ENCODE measurements at regions not wholly inside any gene's neighbourhood (a gene's known extent, or its start where the extent isn't known, plus 50 kb on each side); places are given as distances from the start of the nearest gene placed in this dataset.
"Not testable (repeated sequence)": the region's sequence is repeated elsewhere in the genome, so short reads cannot be mapped to it uniquely, and the experiment has no call there.

DNA sequence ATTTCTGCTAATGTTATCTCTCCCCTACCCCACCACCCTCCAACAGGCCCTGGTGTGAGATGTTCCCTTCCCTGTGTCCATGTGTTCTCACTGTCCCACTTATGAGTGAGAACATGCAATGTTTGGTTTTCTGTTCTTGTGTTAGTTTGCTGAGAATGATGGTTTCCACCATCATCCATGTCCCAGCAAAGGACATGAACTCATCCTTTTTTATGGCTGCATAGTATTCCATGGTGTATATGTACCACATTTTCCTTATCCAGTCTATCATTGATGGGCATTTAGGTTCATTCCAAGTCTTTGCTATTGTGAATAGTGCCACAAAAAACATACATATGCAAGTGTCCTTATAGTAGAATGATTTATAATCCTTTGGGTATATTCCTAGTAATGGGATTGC, 104.5 kb downstream of the ZNF33B start:
- not testable (repeated sequence) for DNase-seq (ENCODE audit: low spot score)

DNA sequence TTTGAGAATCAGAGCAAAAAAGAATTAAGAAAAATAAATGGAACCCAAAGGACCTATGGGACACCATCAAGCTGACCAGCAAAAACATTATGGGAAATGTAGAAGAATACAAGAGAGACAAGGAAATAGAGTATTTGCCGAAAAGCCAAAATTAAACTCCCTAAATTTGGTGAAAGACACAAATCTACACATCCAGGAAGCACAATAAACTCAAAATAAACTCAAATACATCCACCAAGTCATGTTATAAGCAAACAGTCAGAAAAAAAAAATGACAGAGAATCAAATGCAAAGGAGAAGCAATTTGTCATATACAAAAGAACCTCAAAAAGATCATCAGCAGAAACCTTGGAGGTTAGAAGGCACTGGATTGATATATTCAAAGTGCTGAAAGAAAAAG, 105.4 kb downstream of the ZNF33B start:
- DNase-seq (ENCODE audit: low spot score) = no peak

DNA sequence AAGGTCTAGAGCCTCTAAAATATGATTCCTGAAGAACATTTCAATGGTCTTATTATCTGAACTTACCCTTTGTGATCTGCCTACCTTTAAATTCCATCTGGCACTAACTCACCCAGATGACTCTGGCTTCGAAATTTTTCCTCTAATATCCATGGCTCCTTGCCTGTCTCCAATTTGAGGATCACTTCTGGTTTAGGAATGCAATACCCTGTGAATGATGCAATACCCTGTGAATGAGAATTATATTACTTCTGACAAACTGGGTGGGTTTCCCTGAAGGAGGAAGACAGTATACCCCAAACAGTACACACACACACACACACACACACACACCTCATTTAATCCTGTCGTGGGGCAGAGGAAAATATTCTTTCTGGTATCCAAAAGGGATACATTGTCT, 115.3 kb downstream of the ZNF33B start:
- DNase-seq (ENCODE audit: low spot score) = no peak

DNA sequence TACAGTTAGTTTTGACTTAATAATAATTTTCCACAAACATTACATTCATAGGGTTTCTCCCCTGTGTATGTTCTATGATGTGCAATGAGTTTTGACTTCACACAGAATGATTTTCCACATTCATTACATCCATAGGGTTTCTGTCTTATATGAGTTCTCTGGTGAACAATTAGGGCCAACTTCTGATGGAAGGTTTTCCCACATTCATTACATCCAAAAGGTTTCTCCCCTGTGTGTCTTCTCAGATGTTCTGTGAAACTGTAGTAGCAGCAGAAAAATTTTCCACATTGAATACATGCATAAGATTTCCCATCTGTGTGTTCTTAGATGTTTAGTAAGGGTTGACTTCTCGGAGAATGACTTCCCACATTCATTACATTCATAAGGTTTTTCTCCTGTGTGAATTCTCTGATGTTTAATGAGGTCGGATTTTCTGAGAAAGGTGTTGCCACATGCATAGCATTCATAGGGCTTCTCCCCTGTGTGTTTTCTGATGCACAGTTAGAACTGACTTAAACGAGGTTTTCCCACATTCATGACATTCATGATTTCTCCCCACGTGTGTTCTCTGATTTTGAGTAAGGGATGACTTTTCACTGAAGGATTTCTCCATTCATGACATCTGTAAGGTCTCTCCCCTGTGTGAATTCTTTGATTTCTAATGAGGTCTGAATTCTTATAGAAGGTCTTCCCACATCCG, 118.5 kb downstream of the ZNF33B start:
- no peak for DNase-seq (ENCODE audit: low spot score)

DNA sequence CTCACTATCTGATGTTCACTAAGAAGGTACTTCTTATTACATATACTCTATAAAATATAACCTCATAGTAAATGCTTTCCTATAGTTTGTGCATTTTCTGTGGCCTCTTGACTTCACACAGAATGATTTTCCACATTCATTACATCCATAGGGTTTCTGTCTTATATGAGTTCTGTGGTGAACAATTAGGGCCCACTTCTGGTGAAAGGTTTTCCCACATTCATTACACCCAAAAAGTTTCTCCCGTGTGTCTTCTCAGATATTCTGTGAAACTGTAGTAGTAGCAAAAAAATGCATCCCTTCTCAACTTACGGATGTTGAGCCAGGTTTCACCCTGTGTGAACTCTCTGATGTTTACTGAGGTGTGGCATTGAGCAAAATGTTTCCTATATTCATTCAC, 119.3 kb downstream of the ZNF33B start:
- DNase-seq (ENCODE audit: low spot score) = no peak

DNA sequence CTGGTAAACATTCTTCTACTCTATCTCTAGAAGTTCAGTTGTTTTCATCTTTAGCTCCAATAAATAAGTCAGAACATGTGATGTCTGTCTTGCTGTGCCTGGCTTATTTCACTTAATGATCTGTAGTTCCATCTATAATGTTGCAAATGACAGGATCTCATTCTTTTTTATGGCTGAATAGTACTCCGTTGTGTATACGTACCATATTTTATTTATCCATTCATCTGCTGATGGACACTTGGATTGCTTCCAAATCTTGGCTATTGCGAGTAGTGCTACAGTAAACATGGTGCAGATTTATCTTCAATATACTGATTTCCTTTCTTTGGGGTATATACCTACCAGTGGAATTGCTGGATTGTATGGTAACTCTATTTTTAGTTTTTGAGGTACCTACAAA, 124.4 kb downstream of the ZNF33B start:
- no peak for DNase-seq (ENCODE audit: low spot score)

DNA sequence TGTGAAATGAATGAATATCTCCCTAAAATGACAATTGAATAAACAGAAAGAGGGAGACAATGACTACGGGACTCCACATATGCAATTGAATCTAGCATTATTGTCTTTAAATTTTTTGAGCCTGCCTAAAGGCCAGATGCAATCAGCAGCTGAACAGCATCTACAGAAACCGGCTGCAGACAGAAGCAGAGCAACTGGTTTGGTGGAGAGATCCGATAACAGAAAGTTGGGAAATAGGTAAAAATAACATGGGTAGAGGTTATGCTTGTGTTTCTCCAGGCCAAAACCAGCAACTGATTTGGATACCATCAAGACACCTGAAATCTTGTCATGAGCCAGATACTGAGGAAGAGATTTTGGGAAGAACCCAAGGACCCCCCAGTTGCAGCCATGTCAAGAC, 146.6 kb downstream of the ZNF33B start:
- DNase-seq (ENCODE audit: low spot score) = no peak

DNA sequence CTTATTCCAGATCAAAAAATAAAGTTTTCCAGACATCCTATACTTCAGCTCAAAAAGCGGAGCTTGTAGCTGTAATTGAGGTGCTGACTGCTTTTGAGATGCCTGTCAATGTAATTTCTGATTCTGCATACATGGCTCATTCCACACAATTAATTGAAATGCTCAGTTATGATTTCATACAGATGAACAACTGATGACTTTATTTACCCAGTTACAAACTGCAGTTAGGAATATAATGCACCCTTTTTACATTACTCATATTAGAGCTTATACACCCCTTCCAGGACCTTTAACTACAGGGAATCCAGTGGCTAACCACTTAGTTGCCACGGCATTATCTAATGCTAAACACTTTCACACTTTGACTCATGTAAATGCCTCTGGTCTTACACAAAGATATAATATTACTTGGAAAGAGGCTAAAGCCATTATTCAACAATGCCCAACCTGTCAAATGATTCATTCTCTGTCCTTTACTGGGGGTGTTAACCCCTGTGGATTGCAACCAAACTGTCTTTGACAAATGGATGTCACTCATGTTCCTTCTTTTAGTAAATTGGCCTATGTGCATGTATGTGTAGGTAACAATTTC, 147.3 kb downstream of the ZNF33B start:
- no peak for DNase-seq (ENCODE audit: low spot score)

DNA sequence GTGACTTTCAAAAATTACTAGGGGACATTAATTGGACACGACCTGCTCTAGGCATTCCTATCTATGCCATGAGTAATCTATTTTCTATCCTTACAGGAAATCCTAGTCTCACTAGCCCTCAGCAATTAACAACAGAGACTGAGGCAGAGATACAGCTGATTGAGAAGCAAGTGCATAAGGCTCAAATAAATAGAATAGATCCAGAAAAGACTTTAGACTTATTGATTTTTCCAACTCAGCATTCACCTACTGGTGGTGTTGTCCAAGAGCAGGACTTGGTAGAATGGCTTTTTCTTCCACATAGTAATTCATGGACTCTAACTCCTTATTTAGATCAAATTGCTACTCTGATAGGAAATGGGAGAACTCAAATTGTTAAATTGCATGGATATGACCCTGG, 148.0 kb downstream of the ZNF33B start:
- no peak for DNase-seq (ENCODE audit: low spot score)

DNA sequence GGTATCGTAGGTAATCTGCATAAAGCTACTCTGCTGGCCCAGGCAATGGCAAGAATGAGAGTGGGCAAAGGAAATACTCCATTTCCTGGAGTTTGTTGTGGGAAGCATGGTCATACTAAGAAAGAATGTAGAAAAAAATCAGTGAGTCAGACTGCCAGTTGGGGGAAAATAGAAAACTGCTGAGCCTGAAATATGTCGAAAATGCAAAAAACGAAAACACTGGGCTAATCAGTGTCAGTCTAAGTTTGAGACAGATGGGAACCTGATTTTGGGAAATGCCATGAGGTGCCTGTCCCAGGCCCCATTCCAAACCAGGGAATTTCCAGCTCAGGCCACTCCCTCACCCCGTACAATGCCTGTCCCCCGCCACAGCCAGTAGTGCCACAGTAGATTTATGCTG, 150.0 kb downstream of the ZNF33B start:
- DNase-seq (ENCODE audit: low spot score) = no peak

DNA sequence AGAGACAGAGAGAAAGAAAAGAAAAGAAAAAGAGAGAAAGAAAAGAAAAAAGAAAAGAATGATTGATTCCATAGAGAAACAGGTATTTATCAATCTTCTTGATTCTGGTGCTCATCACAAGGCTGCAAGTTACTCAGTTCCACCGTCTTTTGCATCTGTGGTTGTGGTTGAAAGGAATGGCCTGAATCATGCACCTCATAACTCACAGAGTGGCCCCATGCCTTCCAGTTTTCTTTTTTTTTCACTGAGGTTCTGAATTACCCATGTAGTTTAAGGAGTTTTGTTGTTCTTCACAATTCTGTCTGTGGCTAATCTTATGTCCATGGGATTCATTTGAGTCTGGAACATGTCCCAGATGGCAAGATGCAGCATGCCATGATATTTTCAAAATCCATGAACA, 156.0 kb downstream of the ZNF33B start:
- no peak for DNase-seq (ENCODE audit: low spot score)

DNA sequence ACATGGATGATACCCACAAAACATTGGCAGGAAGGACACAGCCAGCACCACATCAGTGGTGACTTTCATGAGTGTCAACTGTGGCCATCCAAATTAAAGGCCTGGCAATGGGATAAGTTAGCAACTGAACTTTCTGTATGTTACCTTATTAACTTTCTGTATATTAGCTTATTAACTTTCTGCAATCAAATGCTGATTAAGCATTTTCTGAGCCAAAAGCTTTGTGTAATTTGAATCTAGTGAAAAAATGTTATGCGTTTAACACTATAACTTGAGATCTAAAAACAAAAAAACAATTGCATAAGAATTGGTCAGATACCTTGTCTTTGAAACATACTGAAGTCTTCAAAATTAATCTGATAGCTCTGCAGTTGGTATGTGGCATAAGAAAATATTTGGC, 159.3 kb downstream of the ZNF33B start:
- no peak for DNase-seq (ENCODE audit: low spot score)

DNA sequence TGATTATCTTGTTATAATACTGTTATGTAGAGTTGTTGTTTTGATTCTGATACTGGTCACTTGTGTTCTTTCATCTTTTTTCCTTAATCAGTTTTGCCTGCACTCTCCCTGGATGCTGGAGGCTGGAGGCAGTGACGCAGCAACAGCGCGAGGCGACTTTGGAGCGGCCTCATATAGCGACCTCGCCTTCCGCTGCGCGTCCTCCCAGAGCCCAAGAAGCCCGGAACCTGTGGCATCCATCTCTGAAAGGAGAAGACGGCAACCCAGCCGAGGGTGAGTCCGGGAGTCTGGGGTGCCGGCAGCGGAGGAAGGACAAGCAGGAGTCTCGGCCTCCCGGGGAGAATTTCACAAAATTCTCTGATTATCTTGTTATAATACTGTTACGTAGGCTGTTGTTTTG, 161.2 kb downstream of the ZNF33B start:
- no peak for DNase-seq (ENCODE audit: low spot score)

DNA sequence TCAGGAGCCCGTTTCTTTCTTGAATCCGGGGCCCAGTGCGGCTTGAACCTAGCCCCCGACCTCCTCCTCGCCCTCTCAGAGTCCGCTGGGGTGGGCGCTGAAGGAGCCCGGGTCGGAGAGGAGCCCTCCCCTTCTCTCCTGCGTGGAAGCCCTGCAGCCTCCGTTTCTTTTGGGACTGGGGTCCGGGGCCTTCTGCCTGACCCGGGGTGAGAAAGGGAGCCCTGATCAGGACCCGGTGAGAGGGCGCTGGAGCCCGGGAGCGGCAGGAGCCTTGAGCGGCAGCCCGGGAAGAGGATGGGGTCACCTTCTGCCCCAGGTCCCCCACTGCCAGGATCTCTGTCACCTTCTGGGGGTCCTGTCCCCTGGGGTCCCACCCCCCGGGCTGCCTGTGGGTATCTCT, 162.3 kb downstream of the ZNF33B start:
- no peak for DNase-seq (ENCODE audit: low spot score)

DNA sequence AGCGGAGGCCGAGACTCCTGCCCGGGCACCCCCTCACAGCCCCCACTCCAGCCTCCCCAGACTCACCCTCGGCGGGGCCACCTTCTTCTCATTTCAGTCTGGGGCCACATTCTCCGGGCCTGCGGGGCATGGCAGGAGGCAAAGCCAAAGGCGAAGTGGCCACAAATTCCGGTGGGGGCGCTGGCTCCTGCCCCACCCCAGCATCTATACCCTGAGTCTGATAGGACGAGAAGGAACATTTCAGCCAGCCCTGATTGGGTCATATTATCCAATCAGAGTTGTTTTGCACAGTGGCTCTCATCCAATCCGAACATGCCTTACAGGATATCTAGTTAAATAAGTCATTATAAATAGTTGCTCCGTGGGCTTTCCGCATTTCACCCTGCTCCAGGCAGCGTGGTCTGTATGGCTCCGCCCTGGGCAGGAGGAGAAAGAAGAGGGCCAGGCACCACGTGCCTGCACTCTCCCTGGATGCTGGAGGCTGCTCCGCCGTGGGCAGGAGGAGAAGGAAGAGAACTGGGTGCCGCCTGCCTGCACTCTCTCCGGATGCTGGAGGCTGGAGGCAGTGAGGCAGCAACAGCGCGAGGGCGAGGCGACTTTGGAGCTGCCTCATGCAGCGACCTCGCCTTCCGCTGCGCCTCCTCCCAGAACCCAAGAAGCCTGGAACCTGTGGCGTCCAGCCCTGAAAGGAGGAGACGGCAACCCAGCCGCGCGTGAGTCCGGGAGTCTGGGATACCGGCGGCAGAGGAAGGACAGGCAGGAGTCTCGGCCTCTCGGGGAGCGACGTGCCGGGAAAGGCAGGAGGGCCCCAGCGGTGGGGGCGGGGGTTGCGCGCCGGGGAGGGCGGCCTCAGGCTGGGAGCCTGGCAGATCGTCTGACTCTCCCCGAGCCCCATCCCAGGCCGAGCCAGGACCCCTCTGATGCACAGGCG, 162.9 kb downstream of the ZNF33B start:
- DNase-seq (ENCODE audit: low spot score) = peak; percentile 3

DNA sequence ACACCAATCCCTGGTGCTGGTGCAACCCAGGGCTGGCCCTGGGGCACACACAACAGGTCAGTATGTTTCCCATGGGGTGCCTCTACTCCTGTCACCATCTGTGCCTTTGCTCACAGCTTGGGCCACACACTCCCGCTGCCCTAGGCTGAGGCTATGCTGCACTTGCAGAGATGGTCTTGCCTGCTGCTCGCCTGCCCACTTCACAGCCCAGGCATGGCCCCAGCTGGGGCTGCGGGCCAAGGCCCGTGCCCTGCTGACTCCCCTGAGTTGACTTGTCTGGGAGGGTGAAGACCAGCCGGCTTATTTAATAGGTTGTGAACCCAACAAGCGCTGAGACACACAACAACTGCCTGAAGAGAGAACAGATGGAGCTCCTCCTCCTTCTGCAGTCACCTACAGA, 184.1 kb downstream of the ZNF33B start:
- DNase-seq (ENCODE audit: low spot score) = no peak

DNA sequence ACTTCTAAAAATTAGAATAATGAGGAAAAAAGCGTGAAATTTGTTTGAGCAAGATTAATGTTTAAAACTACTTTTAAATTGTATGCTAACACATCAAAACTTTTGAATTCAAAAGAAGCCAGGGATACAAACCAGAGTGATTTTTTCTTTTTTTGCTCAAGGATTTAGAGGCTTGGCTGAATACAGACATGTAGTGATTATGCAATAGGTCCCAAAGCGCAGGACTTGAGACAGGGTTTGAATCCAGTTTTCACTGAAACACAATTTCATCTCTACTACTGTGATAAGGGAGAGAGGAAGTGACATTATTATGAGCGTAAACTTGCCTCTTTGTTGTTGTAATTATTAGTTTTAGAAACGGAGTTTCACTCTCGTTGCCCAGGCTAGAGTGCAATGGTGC, 207.3 kb downstream of the ZNF33B start:
- no peak for DNase-seq (ENCODE audit: low spot score)

DNA sequence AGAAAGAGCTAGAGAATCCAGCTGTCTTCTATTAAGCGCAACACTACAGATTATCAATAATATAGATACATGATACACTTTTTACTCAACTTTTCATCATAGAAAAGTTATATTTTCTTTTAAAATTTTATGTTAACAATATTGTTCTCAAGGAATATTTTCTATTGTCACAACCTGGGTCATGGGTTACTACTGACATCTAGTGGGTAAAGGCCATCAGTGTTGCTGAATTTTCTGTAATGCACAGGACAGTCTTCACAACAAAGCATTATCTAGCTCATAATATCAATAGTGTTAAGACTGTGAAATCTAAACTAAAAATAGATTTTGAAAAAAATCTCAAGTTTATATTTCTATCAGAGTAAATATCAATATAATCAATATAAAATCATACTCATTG, 209.8 kb downstream of the ZNF33B start:
- no peak for DNase-seq (ENCODE audit: low spot score)

DNA sequence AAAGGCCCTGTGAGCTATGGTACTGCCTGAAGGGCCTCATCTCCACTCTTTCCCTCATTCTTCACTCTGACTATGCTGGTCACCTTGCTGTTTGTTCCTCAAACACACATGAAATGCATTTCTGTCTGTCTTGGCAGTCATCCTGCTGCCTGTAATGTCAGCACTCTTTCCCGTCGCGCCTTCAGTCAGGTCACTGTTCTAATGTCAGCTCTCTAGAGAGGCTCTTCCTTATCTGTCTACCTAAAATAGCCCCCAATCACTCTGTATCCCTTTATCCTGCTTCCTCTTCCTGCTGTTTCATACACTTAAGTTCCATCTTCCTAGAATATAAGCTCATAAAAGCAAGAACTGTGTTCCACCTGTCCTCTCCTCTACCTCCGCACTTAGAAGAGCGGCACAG, 215.5 kb downstream of the ZNF33B start:
- DNase-seq (ENCODE audit: low spot score) = no peak

DNA sequence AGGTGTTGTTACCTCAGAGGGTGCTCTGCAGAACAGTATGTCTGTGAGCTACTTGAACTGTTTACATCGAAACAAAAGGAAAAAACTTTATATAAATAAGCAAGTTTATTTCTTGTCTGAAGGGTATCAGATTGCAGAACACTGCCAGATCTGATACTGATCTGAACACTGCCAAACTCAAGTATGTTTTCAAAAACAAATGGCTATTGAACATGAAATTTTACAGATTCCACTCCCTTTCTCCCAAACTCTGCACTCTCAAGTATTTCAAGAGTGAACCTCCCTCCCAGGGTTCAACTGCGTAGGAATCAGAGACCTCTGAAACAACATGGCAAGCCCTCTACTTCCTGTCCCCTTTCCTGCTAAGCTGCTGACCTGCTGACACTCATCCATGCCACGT, 216.6 kb downstream of the ZNF33B start:
- no peak for DNase-seq (ENCODE audit: low spot score)

DNA sequence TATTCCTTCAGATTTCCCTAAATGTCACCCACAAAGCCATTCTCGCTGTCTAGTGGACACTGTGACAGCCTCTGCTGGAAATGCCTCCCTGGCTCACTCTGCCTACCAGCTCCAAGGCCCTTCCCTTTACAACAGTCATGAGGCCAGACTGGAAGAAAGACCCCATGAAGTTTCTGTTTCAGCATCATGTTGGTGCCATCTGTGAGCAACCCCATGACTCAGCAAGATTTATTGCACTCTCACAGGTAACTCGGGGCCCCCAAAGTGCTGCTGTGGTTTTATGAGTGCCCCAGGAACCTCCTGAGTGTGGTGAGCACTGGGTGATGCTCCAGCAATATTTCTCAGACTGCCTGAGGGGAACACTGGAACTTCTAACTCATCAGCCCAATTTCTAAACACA, 218.6 kb downstream of the ZNF33B start:
- no peak for DNase-seq (ENCODE audit: low spot score)

DNA sequence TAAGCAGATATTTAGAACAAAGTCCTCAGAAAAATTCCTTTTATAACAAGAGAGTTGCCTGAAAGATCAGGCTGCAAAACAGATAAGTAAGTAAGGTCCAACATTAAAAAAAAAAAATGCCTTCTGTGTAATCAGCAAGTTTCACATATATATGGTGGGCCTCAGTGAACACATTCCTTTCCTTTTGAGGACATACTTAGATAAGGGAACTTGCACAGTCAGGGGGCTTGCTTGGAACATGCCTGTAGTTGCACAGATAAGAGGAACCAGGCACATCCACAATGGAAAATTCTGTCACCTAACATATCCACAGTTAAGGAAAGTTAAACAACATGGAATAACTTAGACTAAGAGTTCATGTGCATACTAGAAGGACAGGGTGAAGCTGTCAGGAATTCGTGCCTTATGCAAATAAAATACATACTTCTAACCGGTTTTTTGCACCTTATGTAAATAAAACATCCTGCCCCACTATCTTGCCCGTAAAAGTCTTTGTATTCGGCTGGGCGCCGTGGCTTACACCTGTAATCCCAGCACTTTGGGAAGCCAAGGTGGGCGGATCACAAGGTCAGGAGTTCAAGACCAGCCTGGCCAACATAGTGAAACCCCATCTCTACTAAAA, 257.3 kb downstream of the ZNF33B start:
- no peak for DNase-seq (ENCODE audit: low spot score)
